Testis (tissue), 2 donors: ENCODE measurements at regions not wholly inside any gene's neighbourhood (a gene's known extent, or its start where the extent isn't known, plus 50 kb on each side); places are given as distances from the start of the nearest gene placed in this dataset.

ENCODE experiments used
- CTCF ChIP-seq, 3 experiments: fragments of 450-650 bp in 2 of 3; fragments of 200-600 bp in 1 of 3; sonication (generic) in 1 of 3; IDR thresholded peaks; one replicate each; pipeline ENCODE4 v1.5.1; 2016 to 2019; ENCODE audit warnings: antibody characterized with exemption in 3 of 3, mild to moderate bottlenecking in 2 of 3, moderate library complexity in 1 of 3
- POLR2A ChIP-seq: fragments of 450-650 bp; IDR thresholded peaks from one replicate; pipeline ENCODE4 v1.6.1; 2017; ENCODE audit warnings: antibody characterized with exemption, mild to moderate bottlenecking, moderate library complexity

- TF ChIP-seq CTCF (IDR thresholded peaks at IDR 0.05), result no peak
- TF ChIP-seq POLR2A, result no peak
Observed at GRCh38 chr11:48900131-48900800, 83.4 kb downstream of the TRIM51G start.
